Mesenchymal stem cell (in vitro differentiated cells and primary cell): ENCODE measurements at regions not wholly inside any gene's neighbourhood (a gene's known extent, or its start where the extent isn't known, plus 50 kb on each side); places are given as distances from the start of the nearest gene placed in this dataset.
A peak's percentile ranks its signal among the peaks of the same experiment; 100 is the strongest.

ENCODE experiments used
- DNase-seq: peaks from one replicate; pipeline ENCODE4 v3.0.0-alpha.2; 2013
- H2AFZ ChIP-seq: one replicate; pipeline ENCODE4 v1.6.1; 2013; ENCODE audit warnings: low read depth, mild to moderate bottlenecking, control low read depth, inconsistent platforms, low read length, moderate library complexity
- H2AK5ac ChIP-seq: 2 replicates; pipeline ENCODE4 v1.6.1; 2013; ENCODE audit warnings: low read length, moderate library complexity, mild to moderate bottlenecking, inconsistent platforms; ENCODE audit not compliant: severe bottlenecking
- H2BK120ac ChIP-seq: one replicate; pipeline ENCODE4 v1.6.1; 2013; ENCODE audit warnings: low read depth, mild to moderate bottlenecking, inconsistent platforms, low read length, moderate library complexity
- H2BK12ac ChIP-seq, 2 experiments: one replicate each; pipeline ENCODE4 v1.6.1; 2013; ENCODE audit warnings: inconsistent platforms in 2 of 2, low read length in 2 of 2, mild to moderate bottlenecking in 2 of 2, moderate library complexity in 2 of 2, control low read depth in 1 of 2
- H2BK15ac ChIP-seq: one replicate; pipeline ENCODE4 v1.6.1; 2013; ENCODE audit warnings: mild to moderate bottlenecking, low read depth, inconsistent platforms; ENCODE audit not compliant: poor library complexity, severe bottlenecking
- H2BK5ac ChIP-seq: 2 replicates; pipeline ENCODE4 v1.6.1; 2013; ENCODE audit warnings: low read depth, mild to moderate bottlenecking, low read length, control low read depth, inconsistent platforms; ENCODE audit not compliant: poor library complexity, severe bottlenecking
- H3K14ac ChIP-seq, 2 experiments: one replicate each; pipeline ENCODE4 v1.6.1; 2013; ENCODE audit warnings: inconsistent platforms in 2 of 2, low read length in 2 of 2, control low read depth in 1 of 2, mild to moderate bottlenecking in 1 of 2, moderate library complexity in 1 of 2
- H3K18ac ChIP-seq, 2 experiments: one replicate each; pipeline ENCODE4 v1.6.1; 2013; ENCODE audit warnings: inconsistent platforms in 2 of 2, low read length in 2 of 2, control low read depth in 1 of 2, low read depth in 1 of 2, mild to moderate bottlenecking in 1 of 2
- H3K23ac ChIP-seq, 2 experiments: one replicate each; pipeline ENCODE4 v1.6.1; 2013; ENCODE audit warnings: inconsistent platforms in 2 of 2, low read length in 2 of 2, mild to moderate bottlenecking in 2 of 2, moderate library complexity in 2 of 2, control low read depth in 1 of 2
- H3K27ac ChIP-seq: 2 replicates; pipeline ENCODE4 v1.5.1; 2013; ENCODE audit warnings: mild to moderate bottlenecking, moderate library complexity, low read length, control low read depth, inconsistent platforms; ENCODE audit not compliant: poor library complexity, severe bottlenecking
- H3K27me3 ChIP-seq, 2 experiments: 2 replicates each; pipeline versions ENCODE4 v1.6.1 to v1.7.0; 2013; ENCODE audit warnings: low read length in 2 of 2, mild to moderate bottlenecking in 2 of 2, moderate library complexity in 2 of 2, control low read depth in 1 of 2, inconsistent platforms in 1 of 2; ENCODE audit not compliant: control insufficient read depth in 1 of 2, insufficient read depth in 1 of 2
- H3K36me3 ChIP-seq, 2 experiments: 2 replicates each; pipeline versions ENCODE4 v1.6.1 to v1.7.0; 2013; ENCODE audit warnings: low read length in 2 of 2, control low read depth in 1 of 2, inconsistent platforms in 1 of 2, low read depth in 1 of 2, mild to moderate bottlenecking in 1 of 2; ENCODE audit not compliant: insufficient read depth in 2 of 2, control insufficient read depth in 1 of 2
- H3K4ac ChIP-seq, 2 experiments: one replicate each; pipeline ENCODE4 v1.6.1; 2013; ENCODE audit warnings: inconsistent platforms in 2 of 2, low read length in 2 of 2, mild to moderate bottlenecking in 2 of 2, moderate library complexity in 2 of 2, control low read depth in 1 of 2, low read depth in 1 of 2
- H3K4me1 ChIP-seq: 2 replicates; pipeline ENCODE4 v1.6.1; 2013; ENCODE audit warnings: low read depth, low read length, control low read depth; ENCODE audit not compliant: control insufficient read depth, insufficient read depth
- H3K4me2 ChIP-seq: 2 replicates; pipeline ENCODE4 v1.6.1; 2013; ENCODE audit warnings: low read length, mild to moderate bottlenecking, inconsistent platforms; ENCODE audit not compliant: poor library complexity, severe bottlenecking
- H3K4me3 ChIP-seq, 2 experiments: 2 replicates each; pipeline versions ENCODE4 v1.5.1 to v1.7.0; 2013; ENCODE audit warnings: low read length in 2 of 2, mild to moderate bottlenecking in 2 of 2, control low read depth in 1 of 2, low read depth in 1 of 2; ENCODE audit not compliant: insufficient read depth in 1 of 2
- H3K79me1 ChIP-seq: replicated peaks from 2 replicates; pipeline ENCODE4 v1.6.1; 2013; ENCODE audit warnings: mild to moderate bottlenecking, control low read depth, low read length, inconsistent platforms; ENCODE audit not compliant: poor library complexity, severe bottlenecking
- H3K9ac ChIP-seq: 2 replicates; pipeline ENCODE4 v1.7.0; 2013; ENCODE audit warnings: mild to moderate bottlenecking, low read length, moderate library complexity
- H3K9me3 ChIP-seq: 2 replicates; pipeline ENCODE4 v1.7.0; 2013; ENCODE audit warnings: mild to moderate bottlenecking, low read length; ENCODE audit not compliant: control insufficient read depth
- H4K8ac ChIP-seq: one replicate; pipeline ENCODE4 v1.6.1; 2013; ENCODE audit warnings: inconsistent platforms, mild to moderate bottlenecking, low read length, moderate library complexity
- H4K91ac ChIP-seq: one replicate; pipeline ENCODE4 v1.6.1; 2013; ENCODE audit warnings: mild to moderate bottlenecking, low read length, inconsistent platforms
- WGBS: methylation state at CpG from one replicate; pipeline ENCODE4 v1.1.7; 2013; ENCODE audit warnings: mixed read lengths; 5-methylcytosine and 5-hydroxymethylcytosine counted together

DNA sequence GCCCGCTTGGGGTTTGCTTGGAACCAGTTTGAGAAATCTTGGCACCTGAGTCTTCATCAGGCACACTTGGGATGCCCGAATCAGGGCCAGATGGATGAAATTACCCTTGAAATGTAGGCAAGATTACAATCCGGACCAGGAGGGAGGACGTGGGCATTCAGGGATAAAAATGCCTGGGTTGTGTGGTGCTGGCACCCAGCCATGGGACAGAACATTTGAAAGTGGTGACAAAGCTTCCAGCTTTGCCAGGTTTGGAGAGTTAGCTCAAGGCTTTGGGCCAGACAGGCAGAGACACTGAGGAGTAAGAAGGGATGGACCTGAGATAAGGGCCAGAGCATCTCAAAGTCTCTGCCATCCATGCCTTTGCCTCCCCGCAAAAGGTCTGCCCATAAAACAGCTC lies 182.2 kb downstream of the TTC32 start:
- Histone ChIP-seq H3K36me3 (no peaks in the 10 kb centered on the region), H3K79me1 (no peaks in the 10 kb centered on the region), H3K14ac (no peak overlapping the region), H4K8ac (no peak overlapping the region), H3K18ac (no peak overlapping the region), H2BK15ac (no peak overlapping the region), H3K4me2 (no peak overlapping the region), H2AK5ac (no peak overlapping the region), H3K9ac (no peak overlapping the region), H2BK5ac (no peak overlapping the region), H3K9me3 (no peaks in the 10 kb centered on the region), H2BK120ac (no peak overlapping the region), H3K27me3 (no peaks in the 10 kb centered on the region), H2AFZ (no peak overlapping the region), H3K4me3 (no peak overlapping the region), H2BK12ac (no peak overlapping the region), H3K4me1 (peaks cover 3% of the 10 kb centered on the region), H3K27ac (no peak overlapping the region), H4K91ac (no peak overlapping the region), H3K4ac (no peak overlapping the region), H3K23ac (no peak overlapping the region)
- WGBS, result 91% methylated on average over 5 of the region's 5 CpGs
- DNase-seq, result no peak

DNA sequence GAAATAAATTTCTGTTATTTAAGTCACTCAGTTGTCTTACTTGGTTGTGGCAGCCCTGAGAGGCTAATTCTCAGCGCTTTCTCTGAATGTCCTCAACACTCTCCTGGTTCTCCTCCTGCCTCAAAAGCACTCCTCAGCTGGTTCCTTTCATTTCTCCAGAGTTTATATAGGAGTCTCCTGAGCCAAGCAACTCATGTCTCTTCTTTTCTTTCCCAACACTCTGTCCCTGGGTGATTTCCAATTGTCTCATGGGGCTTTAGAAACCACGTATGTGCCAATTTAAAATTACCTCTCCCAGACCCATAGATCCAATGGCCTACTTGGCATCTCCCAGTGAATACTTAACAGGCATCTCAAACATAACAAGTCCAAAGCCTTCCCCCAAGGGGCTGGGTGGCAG lies 184.3 kb downstream of the TTC32 start:
- no peak overlapping the region for H4K91ac ChIP-seq
- H3K4me3 ChIP-seq, result no peak overlapping the region
- H2BK5ac ChIP-seq, result no peak overlapping the region
- H3K9ac ChIP-seq, result no peak overlapping the region
- WGBS, result 97% methylated on average over 2 of the region's 2 CpGs
- no peak overlapping the region for H3K4ac ChIP-seq
- H3K36me3 ChIP-seq, result no peaks in the 10 kb centered on the region
- peak; percentile 19 for DNase-seq
- H2AFZ ChIP-seq, result no peak overlapping the region
- H2AK5ac ChIP-seq, result no peak overlapping the region
- H3K4me2 ChIP-seq, result no peak overlapping the region
- no peak overlapping the region for H3K27ac ChIP-seq
- no peak overlapping the region for H3K23ac ChIP-seq
- no peaks in the 10 kb centered on the region for H3K4me1 ChIP-seq
- no peak overlapping the region for H3K14ac ChIP-seq
- no peaks in the 10 kb centered on the region for H3K27me3 ChIP-seq
- peak overlapping the region in 1 of 2 experiments; percentile 18 for H2BK12ac ChIP-seq
- H2BK15ac ChIP-seq, result no peak overlapping the region
- H2BK120ac ChIP-seq, result no peak overlapping the region
- peak overlapping the region in 1 of 2 experiments; percentile 28 for H3K18ac ChIP-seq
- no peaks in the 10 kb centered on the region for H3K9me3 ChIP-seq
- no peaks in the 10 kb centered on the region for H3K79me1 ChIP-seq
- no peak overlapping the region for H4K8ac ChIP-seq

DNA sequence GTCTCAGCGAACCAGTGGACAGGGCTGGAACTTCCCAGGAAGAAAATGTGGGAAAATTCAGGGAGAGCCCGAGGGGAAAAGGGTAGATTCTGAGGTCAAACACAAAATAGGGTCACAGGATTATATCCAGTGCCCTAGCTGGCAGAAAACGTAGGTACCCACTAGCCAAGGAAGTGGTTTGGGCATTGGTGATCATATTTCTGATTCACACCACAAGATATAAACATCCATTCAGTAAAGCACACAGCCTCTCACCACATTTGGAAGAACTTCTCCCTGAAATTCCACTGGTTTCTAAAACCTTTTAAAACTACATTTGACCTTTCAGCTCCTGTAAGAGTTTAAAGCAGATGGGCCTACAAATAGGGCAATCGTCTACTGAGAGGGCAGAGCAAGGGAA lies 186.9 kb downstream of the TTC32 start:
- H3K4me3 ChIP-seq, result no peak overlapping the region
- no peaks in the 10 kb centered on the region for H3K27me3 ChIP-seq
- H3K9ac ChIP-seq, result no peak overlapping the region
- no peak overlapping the region for H3K18ac ChIP-seq
- H2AK5ac ChIP-seq, result no peak overlapping the region
- no peak overlapping the region for H2BK12ac ChIP-seq
- no peak overlapping the region for H2BK15ac ChIP-seq
- no peak overlapping the region for H4K8ac ChIP-seq
- H4K91ac ChIP-seq, result no peak overlapping the region
- H3K4me1 ChIP-seq, result peaks cover 4% of the 10 kb centered on the region
- H3K79me1 ChIP-seq, result no peaks in the 10 kb centered on the region
- no peak overlapping the region for H2BK5ac ChIP-seq
- H3K23ac ChIP-seq, result no peak overlapping the region
- H2AFZ ChIP-seq, result no peak overlapping the region
- H3K4ac ChIP-seq, result no peak overlapping the region
- 77% methylated on average over 4 of the region's 4 CpGs for WGBS
- no peaks in the 10 kb centered on the region for H3K9me3 ChIP-seq
- no peak overlapping the region for H2BK120ac ChIP-seq
- H3K27ac ChIP-seq, result no peak overlapping the region
- no peaks in the 10 kb centered on the region for H3K36me3 ChIP-seq
- no peak overlapping the region for H3K14ac ChIP-seq
- no peak overlapping the region for H3K4me2 ChIP-seq
- no peak for DNase-seq

DNA sequence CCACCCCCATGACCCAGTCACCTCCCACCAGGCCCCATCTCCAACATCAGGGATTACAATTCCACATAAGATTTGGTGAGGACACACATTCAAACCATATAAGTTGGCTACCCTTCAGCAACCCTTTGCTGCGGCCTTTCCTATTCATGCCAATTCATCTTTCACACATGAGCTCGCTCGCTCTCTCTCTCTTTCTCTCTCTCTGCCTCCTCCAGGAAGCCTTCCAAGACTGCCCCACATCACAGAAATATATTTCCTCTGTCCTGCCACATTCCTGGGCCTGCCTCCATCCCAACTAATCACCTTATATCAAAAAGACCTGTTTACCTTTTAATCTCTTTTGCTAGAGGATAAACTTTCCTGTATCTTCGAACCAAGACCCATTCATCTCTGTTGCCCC lies 188.9 kb downstream of the TTC32 start:
- no peak overlapping the region for H4K91ac ChIP-seq
- H2BK15ac ChIP-seq, result no peak overlapping the region
- H3K79me1 ChIP-seq, result no peaks in the 10 kb centered on the region
- over 99% methylated on average over 3 of the region's 4 CpGs for WGBS
- H3K18ac ChIP-seq, result no peak overlapping the region
- H3K23ac ChIP-seq, result no peak overlapping the region
- no peak overlapping the region for H2AFZ ChIP-seq
- no peak overlapping the region for H2BK5ac ChIP-seq
- H3K4me1 ChIP-seq, result peaks cover 4% of the 10 kb centered on the region
- no peak overlapping the region for H3K9ac ChIP-seq
- no peak overlapping the region for H4K8ac ChIP-seq
- H3K4ac ChIP-seq, result no peak overlapping the region
- no peak overlapping the region for H2AK5ac ChIP-seq
- no peaks in the 10 kb centered on the region for H3K36me3 ChIP-seq
- no peak overlapping the region for H2BK120ac ChIP-seq
- no peak overlapping the region for H3K4me3 ChIP-seq
- no peak for DNase-seq
- no peak overlapping the region for H3K27ac ChIP-seq
- no peak overlapping the region for H3K14ac ChIP-seq
- H3K9me3 ChIP-seq, result no peaks in the 10 kb centered on the region
- no peak overlapping the region for H3K4me2 ChIP-seq
- no peaks in the 10 kb centered on the region for H3K27me3 ChIP-seq
- H2BK12ac ChIP-seq, result no peak overlapping the region
